ENCODE measurements at regions not wholly inside any gene's neighbourhood (a gene's known extent, or its start where the extent isn't known, plus 50 kb on each side); places are given as distances from the start of the nearest gene placed in this dataset.

GRCh38 chr7:61111-61510, 131.3 kb upstream of the FAM20C start:
- TF ChIP-seq EP300 (IDR thresholded peaks at IDR 0.05; ENCODE audit: borderline replicate concordance) (no peak), REST (IDR thresholded peaks at IDR 0.05; ENCODE audit: low read depth) (no peak), YY1 (IDR thresholded peaks at IDR 0.05; ENCODE audit: low read depth) (no peak), RAD21 (IDR thresholded peaks at IDR 0.05; ENCODE audit: low read depth) (no peak), NFIC (IDR thresholded peaks at IDR 0.05) (no peak), TCF12 (IDR thresholded peaks at IDR 0.05; ENCODE audit: low read depth) (no peak)
